ENCODE measurements at regions not wholly inside any gene's neighbourhood (a gene's known extent, or its start where the extent isn't known, plus 50 kb on each side); places are given as distances from the start of the nearest gene placed in this dataset.
"Not testable (repeated sequence)": the region's sequence is repeated elsewhere in the genome, so short reads cannot be mapped to it uniquely, and the experiment has no call there.

DNA sequence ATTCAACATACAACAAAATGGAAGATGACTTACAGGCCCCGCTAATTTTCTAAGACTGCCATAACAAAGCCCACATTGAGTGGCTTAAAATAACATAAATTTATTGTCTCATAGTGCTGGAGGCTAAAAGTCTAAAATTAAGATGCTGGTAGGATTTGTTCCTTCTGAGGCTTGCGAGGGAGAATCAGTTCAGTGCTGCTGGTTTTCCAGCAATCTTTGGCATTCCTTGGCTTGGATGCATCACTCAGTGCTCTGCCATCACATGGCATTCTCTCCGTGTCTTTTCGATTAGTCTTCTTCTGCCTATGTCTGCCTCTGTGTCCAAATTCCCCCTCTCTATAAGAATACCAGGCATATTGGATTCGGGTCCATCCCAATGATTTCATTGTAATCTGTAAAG is 959.3 kb upstream of the TMEFF2 start:
- no peak for DNase-seq (ENCODE audit: low spot score)

DNA sequence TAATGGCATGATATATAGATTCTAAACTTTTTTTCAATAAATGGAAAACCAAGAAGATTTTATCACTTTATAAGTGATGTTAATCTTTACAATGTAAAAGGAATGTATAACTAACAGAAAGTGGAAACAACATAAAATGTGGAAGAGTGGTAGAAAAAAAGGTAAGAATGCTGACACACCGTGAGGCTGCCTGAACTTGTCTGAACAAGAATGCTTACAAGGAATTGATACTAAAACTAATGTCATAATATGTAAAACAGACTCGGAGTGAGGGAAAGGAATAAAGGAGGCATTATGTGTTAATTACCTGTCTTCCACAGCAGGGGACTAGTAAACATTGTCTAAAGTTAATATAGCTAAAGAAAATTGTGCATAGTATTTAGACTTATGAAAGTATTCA is 958.8 kb upstream of the TMEFF2 start:
- DNase-seq (ENCODE audit: low spot score) = no peak

DNA sequence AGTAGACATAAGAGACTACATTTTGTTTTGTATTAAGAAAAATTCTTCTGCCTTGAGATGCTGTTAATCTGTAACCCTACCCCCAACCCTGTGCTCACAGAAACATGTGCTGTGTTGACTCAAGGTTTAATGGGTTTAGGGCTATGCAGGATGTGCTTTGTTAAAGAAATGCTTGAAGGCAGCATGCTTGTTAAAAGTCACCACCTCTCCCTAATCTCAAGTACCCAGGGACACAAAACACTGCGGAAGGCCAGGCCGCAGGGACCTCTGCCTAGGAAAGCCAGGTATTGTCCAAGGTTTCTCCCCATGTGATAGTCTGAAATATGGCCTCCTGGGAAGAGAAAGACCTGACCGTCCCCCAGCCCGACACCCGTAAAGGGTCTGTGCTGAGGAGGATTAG is 947.7 kb upstream of the TMEFF2 start:
- DNase-seq (ENCODE audit: low spot score) = not testable (repeated sequence)

DNA sequence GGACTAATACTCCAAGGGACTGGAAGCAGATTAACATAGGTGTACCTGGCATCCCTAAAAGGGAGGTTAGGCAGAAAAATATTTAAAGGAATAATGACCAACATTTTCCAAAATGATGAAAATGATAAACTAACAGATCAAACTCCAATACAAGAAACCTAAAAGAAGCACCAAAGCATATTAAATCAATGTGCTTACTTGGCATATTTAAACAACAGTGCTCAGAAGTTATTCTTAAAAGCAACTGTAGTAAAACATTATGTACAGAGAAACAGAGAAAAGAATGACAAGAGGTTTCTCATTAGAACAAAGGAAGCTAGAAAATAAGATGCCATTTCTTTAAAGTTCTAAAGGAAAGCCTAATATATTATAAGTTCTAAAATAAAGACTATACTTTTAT is 947.3 kb upstream of the TMEFF2 start:
- DNase-seq (ENCODE audit: low spot score) = no peak

DNA sequence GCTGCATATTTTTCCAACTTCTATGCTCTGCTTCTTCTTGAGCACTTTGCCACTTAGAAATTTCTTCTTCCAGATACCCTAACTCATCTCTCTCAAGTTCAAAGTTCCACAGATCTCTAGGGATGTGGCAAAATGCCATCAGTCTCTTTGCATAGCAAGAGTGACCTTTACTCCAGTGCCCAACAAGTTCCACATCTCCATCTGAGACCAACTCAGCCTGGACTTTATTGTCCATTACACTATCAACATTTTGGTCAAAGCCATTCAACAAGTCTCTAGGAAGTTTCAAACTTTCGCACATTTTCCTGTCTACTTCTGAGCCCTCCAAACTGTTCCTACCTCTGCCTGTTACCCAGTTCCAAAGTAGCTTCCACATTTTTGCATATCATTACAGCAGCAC is 946.2 kb upstream of the TMEFF2 start:
- DNase-seq (ENCODE audit: low spot score) = not testable (repeated sequence)

DNA sequence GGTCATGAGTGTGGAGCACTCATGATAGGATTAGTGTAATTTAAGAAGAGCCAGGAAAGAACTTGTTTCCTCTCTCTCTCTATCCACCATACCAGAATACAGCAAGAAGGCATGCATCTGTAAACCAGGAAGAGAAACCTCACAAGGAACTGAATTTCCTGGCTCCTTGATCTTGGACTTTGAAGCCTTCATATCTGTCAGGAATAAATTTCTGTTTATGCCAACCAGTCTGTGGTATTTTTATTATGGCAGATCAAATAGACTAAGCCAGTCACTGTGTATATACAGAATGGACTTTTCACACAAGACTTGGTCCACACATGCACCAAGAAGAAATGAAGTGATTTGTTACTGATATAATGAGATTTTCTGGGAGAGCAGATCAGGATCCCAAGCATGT is 930.1 kb upstream of the TMEFF2 start:
- peak; percentile 42 for DNase-seq (ENCODE audit: low spot score)

DNA sequence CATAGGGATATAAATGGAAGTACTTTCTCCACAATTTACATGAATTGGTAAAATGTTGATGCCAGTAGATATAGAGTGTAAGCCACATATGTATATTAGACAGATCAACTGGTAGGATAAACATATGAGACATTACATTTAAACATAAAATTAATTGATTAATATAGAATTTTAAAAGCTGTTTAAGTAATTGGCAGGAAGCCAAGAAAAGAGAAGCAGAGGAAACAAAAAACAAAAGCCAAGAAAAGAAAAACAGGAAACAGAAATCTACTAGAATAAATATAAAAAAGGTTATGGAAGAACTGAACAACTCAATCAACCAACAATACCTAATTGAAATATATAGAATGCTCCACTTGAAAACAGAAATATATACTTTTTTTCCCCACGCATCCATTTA is 920.1 kb upstream of the TMEFF2 start:
- DNase-seq (ENCODE audit: low spot score) = no peak

DNA sequence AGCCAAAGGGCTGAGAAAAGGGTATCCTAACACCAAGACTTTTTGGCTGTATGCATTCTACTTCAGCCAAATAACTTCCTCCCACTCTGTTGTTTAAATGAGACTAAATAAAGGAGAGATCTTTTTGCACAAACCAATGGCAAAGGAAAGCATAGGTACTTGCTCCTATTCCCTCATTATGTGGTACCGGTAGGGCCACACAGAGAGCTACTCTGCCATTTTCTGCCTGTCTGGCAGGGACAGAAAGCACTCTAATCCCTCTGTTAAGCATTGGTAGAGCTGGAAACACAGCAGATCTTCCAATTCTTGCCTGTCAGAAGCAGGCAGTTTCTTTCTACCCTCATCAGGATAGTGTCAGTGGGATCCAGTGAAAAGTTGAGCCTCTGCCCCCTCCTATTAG is 918.3 kb upstream of the TMEFF2 start:
- no peak for DNase-seq (ENCODE audit: low spot score)

DNA sequence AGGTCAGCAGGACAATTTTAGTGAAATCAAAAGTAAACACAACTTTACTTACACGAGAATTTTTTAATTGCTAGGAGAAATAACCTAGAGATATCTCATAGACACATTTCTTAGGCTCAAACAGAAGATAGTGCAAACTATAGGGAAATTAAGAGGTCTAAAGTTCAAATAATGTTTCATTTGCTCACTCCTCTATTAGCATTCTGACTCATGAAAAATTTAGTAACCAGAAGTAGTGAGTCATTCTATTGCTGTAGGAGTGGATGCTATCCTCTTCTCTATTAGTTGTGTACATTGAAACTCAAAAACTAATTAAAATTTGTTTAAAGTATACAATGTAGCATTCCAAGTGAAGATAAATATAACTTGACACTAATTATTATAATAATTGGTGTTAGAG is 908.3 kb upstream of the TMEFF2 start:
- peak; percentile 30 for DNase-seq (ENCODE audit: low spot score)

DNA sequence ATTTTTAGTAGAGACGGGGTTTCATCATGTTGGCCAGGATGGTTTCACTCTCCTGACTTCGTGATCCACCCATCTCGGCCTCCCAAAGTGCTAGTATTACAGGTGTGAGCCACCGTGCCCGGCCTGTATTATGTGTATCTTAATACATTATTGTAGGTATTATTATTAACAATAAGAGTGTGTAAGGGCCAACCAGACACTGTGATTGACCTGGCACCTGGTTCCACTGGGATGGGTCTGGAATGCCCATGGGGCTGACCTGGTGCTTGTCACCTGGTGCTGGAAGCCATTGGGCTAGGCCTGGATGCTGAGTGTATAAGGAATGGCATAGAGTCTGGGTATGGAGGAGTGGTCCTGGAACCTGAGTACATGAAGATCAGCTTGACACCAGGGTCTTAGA is 906.9 kb upstream of the TMEFF2 start:
- DNase-seq (ENCODE audit: low spot score) = no peak

DNA sequence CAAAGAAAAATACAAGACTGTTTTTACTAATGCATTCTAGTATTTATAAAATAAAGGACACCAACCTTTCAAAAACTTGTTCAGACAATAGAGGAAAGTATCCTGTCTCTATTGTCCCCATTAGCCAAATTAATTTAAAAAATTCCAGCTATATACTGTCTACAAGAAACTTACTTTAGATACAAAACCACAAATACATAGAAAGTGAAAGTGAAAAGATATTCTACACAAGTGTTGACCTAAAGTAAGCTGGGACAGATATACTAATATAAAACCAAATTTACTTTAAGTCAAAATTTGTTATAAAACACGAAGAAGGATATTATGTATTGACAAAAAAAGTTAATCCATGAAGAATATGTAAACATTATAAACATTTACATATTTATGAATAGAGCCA is 893.3 kb upstream of the TMEFF2 start:
- DNase-seq (ENCODE audit: low spot score) = no peak

DNA sequence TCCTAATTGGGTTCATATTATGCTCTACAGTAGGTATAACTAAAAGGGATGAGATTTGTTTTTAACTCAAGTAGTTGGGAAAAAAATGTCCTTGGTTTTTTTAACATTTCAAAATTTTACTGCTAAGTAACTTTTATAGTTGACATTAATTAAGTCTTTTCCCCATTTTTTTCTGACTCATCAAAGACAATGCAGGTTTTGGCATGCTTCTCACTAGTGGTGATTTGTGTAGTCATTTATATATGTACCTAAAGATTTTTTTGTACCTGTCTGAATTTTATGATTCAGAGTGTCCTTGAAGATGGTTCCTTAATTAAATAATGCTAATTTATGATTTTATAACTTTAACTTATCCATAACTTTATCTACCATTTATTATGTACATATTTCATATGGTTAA is 882.3 kb upstream of the TMEFF2 start:
- no peak for DNase-seq (ENCODE audit: low spot score)

DNA sequence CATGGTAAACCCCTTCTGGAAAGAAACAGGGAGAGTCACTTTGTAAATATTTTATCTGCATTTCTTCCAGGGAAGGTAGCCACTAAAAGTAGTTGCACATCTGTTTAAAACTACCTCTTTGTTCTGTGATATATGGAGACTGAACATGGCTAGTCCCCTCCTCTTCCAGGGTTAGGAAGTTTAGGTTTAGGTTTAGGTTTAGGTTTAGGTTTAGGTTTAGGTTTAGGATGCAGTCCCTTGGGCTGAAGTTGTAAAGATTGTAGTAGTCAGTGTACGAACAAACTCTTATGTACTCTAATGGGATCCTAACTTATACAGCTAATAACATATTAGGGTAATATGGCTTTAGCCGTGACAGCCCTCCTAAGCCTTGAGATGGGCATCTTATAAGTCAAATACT is 880.2 kb upstream of the TMEFF2 start:
- DNase-seq (ENCODE audit: low spot score) = no peak

DNA sequence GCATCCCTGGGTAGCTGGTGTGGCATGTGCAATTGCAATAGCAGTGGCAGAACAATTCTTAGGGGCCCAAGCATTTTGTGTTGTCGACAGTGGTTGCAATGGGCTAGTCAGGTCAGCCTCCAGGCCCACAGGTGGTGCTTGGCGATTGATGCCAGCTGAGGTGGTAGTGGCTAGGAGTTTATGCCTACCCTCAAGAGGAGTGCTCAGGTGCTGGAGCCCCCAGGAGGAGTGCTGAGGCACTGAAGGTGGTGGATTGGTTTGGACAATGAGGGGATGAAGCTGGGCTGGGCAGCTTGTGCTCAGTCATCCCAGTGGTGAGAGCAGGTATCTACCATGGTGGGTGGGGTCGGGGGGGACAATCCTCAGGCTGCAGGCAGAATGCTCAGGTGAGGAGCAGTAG is 877.9 kb upstream of the TMEFF2 start:
- DNase-seq (ENCODE audit: low spot score) = no peak

DNA sequence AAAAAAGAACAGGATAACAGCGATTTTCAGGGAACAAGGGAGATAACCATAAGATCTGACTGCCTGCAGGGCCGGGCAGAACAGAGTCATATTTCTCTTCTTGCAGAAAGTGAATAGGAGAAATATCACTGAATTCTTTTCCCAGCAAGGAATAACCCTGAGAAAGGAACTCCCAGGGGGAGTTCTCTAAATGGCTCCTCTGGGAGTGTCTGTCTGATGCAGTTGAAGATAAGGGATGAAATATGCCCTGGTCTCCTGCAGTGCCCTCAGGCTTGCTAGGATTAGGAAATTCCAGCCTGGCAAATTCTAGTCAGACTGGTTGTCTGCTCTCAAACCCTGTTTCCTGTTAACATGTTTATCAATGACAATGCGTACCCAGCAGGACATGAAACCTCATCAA is 830.8 kb upstream of the TMEFF2 start:
- DNase-seq (ENCODE audit: low spot score) = not testable (repeated sequence)

DNA sequence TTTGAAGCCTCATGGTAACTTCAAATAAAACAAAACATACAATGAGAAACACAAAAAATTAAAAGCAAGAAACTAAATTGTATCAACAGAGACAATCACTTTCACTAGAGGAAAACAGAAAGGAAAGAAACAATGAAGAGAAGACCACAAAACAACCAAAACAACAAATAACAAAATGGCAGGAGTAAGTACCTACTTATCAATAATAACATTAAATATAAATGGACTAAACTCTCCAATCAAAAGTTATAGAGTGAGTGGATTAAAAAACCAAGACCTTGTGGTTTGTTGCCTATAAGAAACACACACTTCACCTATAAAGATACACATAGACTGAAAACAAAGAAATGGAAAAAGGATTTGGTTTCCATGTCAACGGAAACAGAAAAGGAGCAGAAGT is 830.1 kb upstream of the TMEFF2 start:
- no peak for DNase-seq (ENCODE audit: low spot score)

DNA sequence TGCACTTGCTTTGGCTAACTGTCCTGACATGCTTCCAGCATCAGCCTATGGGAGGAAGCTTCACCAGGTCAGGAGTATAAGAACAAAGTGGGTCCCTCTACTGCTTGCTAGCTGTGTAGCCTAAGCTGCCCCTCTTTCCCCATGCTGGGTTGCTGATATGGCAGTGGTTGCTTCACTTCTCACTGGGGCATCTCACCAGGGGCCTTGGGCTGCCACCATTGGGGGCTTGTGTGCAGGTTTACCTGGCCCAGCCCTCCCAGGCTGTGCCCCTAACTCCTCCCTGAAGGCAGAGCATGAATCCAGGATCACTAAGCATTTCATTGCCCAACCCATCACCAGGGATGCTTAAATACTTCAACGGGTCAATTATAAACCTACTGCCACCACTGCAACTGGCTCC is 817.1 kb upstream of the TMEFF2 start:
- DNase-seq (ENCODE audit: low spot score) = no peak

DNA sequence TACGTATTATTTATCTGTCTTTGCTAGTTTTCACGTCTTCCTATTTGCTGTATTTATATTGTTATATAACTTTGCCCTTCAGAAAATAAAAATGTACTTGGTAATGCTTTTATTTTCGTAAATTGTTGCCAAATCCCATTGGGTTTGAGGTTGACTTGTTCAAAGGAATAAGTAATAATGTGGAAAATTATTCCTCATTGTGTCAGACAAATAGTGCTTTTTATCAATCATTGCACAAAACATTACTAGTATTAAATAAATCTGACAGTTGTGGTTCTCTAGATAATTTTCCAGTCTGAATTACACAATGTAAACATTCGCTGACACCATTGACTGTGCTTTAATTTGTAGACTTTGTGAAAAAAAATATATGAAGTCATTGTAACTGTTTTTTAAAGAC is 798.3 kb upstream of the TMEFF2 start:
- DNase-seq (ENCODE audit: low spot score) = no peak

DNA sequence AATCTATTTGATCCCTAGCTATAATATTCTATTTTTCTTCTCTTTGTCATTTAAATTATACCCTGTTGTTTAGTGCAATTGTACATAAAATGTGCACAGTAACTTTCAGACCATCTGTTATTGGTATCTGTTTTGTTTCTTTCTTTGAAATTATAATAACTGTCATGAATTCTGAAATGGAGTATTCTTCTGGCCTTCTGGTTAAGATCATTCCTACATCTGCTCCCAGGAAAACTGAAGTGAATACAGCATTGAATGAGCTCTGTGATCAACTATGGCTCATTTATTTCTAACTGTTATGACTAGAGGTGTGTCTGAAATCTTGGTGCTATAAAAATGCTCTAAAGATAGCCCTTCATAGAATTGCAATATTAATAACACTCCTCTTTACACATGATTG is 788.4 kb upstream of the TMEFF2 start:
- DNase-seq (ENCODE audit: low spot score) = no peak

DNA sequence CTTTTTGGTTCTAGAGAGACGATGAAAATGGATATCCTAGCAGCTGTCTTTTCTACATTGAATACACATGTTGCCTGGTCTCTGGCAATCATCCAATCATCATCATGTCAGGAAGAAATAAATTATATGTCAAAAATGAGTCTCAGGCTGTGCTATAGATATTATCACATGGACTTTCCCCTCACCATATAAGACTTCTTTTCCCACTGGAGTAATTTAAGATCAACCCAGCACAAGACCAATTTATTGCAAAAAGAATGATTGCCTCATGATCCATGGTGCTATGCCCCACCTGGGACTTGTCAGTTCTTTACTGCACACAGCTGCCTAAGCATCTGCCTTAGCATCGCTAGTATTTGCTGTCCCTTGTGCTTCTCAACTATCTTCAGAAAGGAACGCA is 783.7 kb upstream of the TMEFF2 start:
- DNase-seq (ENCODE audit: low spot score) = no peak

DNA sequence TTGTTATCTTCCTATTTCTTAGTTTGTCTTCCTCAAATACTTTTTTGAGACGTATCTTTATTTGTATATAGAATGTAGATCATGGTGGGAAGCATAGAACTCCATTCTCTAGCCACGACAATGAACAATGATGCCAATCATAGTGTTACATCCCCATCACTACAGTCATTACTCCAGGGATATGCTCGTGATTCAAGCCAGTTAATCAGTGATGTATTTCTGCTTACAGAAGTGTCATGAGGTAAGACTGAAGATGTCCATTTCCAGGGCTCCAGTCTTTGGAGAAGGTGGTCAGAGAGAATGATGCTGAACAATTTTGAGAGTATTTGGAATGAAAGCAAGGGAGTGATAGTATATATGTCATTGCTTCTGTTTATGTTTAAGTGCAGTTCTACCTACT is 777.2 kb upstream of the TMEFF2 start:
- no peak for DNase-seq (ENCODE audit: low spot score)

DNA sequence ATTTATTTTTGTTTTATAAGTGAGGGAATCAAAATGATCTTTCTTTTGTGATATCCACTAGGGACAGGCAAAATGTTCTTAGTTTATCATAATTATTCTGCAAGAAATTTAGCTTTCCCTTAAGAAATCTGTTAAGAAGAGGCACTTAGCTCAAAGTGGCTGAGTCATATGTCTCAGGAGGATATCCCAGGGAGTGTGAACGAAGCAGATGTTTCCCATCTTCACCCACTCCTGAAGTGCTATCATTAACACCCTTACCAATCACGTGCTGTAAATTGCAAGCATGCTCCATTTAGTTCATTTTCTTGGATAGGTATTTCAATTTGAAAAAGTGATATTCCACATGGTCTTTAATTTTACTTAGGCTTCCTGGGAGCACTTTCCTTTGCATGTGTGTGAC is 774.3 kb upstream of the TMEFF2 start:
- DNase-seq (ENCODE audit: low spot score) = no peak

DNA sequence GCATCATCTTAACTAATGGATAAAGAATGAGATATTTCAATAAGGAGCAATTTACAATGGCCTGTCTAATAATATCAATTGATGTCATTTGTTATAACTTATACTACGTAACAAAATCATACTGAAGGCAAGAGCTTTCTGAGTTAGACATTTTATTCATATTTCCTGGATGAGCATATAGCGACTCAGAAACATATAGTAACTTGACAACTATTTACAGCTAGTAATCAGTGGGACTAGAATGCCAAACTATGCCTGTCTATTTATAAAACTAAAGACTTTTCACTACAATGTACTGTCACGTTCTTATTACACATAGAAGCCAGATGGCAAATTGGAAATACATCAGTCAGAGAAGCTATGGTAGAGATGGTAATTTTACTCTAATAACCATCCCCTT is 766.2 kb upstream of the TMEFF2 start:
- no peak for DNase-seq (ENCODE audit: low spot score)

DNA sequence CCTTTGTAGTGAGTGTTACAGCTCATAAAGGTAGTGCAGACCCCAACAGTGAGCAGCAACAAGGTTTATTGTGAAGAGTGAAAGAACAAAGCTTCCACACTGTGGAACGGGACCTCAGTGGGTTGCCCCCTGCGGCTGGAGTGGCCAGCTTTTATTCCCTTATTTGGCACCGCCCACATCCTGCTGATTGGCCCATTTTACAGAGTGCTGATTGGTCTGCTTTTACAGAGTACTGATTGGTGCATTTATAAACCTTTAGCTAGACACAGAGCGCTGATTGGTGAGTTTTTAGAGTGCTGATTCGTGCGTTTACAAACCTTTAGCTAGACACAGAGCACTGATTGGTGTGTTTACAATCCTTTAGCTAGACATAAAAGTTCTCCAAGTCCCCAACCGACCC is 763.9 kb upstream of the TMEFF2 start:
- DNase-seq (ENCODE audit: low spot score) = not testable (repeated sequence)

DNA sequence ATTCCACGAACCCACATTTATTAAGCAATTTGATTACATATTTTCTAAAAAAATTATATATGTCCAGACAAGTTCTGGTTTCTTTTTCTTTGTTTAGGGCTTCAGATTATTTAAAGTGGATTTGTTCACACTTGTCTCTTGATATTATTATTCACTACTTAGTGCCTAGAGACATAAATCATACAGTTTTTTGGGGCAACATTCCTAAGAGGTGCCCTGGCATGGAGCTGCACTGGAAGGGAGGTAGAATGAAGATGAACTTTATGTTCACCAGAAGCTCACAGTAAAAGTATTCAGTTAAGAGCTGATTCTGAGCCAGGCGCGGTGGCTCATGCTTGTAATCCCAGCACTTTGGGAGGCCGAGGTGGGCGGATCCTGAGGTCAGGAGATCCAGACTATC is 762.7 kb upstream of the TMEFF2 start:
- DNase-seq (ENCODE audit: low spot score) = no peak
